GM18511 (cell line): ENCODE measurements at regions not wholly inside any gene's neighbourhood (a gene's known extent, or its start where the extent isn't known, plus 50 kb on each side); places are given as distances from the start of the nearest gene placed in this dataset.

ENCODE experiments used
- ATAC-seq: cut with Tn5 transposase; IDR thresholded peaks from one replicate; pipeline ENCODE4 v1.9.1; 2021; ENCODE audit warnings: mild to moderate bottlenecking, moderate library complexity; ENCODE audit not compliant: unreplicated experiment

- ATAC-seq, result no peak
Observed at GRCh38 chr13:54836273-54836672, 1807.7 kb downstream of the OLFM4 start.

DNA sequence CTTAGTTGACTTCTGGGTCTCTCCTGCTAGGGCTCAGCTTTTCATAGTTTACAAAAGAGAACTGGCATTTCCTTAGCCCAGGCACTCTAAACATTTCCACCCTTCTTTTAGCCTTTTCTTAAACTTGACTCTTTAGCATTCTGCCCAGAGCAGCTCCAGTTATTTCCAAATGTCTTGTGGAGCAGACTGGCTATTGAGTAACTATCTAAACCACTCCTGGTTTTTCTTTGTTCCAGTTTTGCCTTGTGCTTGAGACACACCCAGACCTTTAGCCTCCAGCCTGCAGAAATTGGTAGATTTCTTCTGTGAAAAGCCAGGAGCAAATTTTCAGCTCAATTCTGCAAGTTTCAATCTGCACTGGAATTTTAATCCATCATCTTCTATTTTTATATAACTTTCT is 1813.1 kb downstream of the OLFM4 start:
- no peak for ATAC-seq

DNA sequence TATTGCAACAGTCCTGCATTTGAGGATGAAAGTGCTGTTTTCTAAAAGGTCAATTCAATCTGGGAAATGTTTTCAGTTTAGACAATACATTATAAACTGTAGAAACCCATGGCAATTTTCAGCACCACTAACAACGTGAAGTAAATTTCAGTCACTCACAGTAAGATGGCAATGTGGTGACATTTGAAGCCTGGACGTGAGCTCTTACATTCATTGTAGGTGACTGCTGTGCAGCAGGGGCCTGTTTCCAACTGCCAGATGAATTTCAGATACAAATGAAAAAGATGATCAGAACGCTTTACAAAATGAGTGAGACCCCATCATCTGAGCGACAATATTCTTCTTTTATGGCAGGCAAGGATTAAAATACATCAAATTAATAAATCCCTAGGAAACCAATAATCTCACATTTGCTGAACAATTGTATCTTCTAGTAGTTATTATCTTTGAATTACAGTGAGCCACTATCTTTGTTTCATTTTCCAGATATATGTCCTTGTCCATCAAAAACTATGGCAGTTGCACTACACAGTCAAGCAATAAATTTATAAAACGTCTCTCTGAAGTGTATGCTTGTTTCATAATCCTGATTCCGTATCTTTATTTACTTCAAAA is 1816.8 kb downstream of the OLFM4 start:
- no peak for ATAC-seq

DNA sequence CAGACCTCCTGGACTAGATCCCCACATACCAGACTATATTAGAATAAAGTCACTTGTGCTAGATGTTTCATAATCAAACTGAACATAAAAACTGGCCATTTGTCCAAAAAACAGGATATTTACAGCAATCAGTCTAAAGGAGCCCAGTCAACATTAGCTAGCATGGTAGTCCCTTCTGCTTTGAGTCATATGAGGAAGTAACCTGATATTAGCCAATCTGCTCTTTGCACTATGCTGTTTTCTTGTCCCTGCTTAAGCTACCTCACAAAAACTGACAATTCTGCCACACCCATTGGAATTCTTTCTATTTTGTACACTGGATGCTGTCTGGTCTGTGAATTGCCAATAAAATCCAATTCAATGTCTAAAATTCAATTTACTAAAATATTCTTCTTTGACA is 1824.2 kb downstream of the OLFM4 start:
- ATAC-seq, result no peak

GRCh38 chr13:54859827-54860226 is 1831.2 kb downstream of the OLFM4 start:
- ATAC-seq, result no peak

GRCh38 chr13:54875111-54875510 is 1846.5 kb downstream of the OLFM4 start:
- ATAC-seq, result no peak

DNA sequence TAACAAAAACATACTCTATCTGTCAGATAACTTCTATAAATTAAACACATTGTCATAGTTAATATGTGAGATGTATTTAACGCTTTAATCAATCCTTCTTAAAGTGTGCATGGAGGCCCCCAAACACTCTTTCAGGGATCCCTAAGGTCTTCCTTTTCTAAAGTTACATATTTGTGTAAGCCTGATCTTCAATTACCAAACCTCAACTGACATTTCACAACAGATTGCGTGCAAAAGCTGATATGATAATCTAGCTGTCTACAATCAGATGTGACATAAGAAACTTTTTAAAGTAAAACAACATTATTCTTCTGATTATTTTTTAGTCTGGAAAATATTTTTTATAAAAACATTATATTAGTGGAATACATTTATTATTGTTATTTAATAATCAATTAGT is 1850.4 kb downstream of the OLFM4 start:
- no peak for ATAC-seq

DNA sequence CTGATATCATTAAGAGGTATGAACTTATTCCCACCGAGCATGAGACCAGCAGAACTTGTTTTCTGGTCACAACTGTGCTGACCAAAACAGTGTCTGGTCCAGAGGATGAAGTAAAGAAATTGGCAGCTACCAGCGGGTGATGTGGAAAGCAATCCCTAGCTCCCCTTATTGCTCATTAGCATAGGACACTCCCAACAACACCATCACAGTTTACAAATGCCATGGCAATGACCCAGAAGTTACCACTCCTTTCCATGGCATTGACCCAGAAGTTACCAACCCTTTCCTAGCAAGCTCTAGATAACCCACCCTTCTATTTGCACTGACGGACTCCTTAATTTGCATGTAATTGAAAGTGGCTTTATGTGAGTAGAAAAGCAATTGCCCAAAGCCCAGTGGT is 1856.1 kb downstream of the OLFM4 start:
- ATAC-seq, result no peak

DNA sequence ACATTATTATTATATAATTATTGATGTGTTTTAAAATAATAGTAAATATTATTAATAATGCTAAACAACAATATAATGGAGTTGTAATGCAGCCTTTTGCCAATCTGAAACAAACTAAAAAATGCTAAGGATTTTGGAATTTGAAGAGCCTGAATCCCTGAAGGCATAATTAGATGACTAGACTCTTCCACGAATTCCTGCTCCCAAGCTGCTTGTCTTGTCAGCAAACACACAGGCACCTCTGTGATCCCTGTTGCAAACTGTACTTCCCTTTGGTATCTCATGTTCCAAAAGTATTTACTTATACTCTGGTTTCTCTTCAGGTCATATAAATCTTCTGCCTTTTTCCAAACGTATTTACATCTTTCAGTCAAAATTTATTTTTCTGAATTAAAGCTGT is 1862.4 kb downstream of the OLFM4 start:
- ATAC-seq, result no peak

GRCh38 chr13:54901316-54901715 is 1872.7 kb downstream of the OLFM4 start:
- ATAC-seq, result no peak

GRCh38 chr13:54912367-54912766 is 1883.8 kb downstream of the OLFM4 start:
- no peak for ATAC-seq

GRCh38 chr13:54913668-54914067 is 1885.1 kb downstream of the OLFM4 start:
- ATAC-seq, result no peak

- no peak for ATAC-seq
Observed at GRCh38 chr13:54927538-54927937, 1898.9 kb downstream of the OLFM4 start.

DNA sequence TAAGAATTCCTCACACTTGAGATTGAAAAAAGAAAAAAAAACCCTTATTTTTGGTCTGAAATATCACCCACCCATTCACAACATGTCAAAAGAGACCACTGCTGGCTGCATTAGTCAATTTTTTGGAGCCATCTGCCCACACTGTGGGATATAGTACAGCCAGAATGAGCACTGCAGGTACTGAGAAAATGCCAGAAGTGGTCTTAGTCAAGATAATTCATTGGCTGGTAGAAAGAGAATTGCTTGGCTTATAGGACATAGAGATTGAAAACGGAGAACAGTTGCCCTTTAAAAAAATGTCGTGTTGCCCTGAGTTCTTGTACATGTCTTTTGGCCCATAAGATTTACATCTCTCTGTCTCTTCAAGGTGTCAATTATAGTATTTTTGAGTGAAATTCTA is 1899.5 kb downstream of the OLFM4 start:
- no peak for ATAC-seq

GRCh38 chr13:54934121-54934520 is 1905.5 kb downstream of the OLFM4 start:
- ATAC-seq, result no peak

DNA sequence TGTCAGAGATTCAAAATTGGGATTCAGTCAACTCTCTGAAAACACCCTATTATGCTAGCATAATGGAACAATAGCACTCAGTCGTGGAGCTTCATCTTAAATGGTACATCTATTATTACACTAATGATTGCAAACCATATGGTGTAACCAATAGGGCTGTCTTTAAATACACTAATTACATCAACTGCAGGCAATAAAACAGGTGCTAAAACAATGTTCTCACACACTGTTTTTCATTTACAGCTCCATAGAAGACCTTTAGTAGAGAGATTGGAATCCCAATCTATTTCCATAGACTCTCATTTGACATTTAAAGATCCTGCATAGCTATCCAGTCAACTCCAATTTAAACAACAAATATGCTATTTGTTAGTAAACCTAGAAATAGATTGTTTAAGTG is 1917.4 kb downstream of the OLFM4 start:
- no peak for ATAC-seq

GRCh38 chr13:54949735-54950134 is 1921.1 kb downstream of the OLFM4 start:
- ATAC-seq, result no peak

DNA sequence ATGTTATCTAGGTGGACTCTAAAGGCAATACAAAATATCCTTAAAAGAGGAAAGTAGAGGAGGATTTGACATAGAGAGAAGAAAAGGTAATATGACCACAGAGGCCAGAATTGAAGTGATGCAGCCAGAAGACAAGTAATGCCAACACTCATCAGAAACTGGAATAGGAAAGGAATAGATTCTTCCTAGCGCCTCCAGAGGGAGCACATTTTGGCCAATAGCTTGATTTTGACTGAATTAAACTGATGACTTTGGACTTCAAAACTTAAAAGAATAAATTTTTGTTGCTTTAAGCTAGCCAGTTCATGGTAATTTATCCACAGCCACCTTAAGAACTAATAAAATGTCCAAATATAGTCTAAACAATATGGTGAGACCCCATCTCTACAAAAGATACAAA is 1921.9 kb downstream of the OLFM4 start:
- no peak for ATAC-seq

DNA sequence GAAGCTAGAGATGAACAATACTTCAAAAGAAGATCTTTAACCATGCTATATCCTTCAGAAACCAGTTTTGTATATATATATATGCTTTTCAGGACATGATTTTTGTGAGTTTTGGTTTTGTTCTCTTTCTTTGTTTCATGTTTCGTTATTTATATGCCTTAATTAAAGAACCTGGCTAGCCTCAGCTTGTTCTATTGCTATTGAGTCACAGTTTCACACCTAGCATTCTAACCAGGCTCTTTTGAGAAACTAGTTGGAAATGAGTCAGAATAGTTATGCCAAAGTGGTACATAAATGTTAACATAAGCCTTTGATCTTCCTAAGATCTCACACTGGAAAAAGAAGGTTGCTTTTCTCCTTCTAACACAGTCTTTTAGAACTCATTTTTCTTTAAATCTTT is 1925.2 kb downstream of the OLFM4 start:
- no peak for ATAC-seq

GRCh38 chr13:54958781-54959180 is 1930.2 kb downstream of the OLFM4 start:
- ATAC-seq, result no peak

DNA sequence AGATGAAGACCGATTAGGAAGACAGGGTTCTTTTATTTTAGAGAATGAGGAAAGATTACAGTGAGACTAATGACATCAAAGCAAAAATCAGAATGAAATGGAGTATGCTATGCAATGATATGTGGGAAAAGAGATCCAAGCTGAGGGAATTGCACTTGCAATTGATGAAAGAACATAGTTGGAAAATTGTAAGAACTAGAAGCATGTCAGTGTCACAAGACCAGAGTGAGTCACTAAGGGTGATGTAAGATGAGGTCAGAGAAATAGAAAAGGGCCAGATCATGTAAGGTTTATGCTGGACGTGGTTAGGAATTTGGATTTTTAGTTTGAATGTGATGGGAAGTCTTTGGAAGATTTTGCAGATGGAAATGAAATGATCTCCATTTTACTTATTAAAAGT is 1937.3 kb downstream of the OLFM4 start:
- ATAC-seq, result no peak

GRCh38 chr13:54972838-54973237 is 1944.2 kb downstream of the OLFM4 start:
- no peak for ATAC-seq

DNA sequence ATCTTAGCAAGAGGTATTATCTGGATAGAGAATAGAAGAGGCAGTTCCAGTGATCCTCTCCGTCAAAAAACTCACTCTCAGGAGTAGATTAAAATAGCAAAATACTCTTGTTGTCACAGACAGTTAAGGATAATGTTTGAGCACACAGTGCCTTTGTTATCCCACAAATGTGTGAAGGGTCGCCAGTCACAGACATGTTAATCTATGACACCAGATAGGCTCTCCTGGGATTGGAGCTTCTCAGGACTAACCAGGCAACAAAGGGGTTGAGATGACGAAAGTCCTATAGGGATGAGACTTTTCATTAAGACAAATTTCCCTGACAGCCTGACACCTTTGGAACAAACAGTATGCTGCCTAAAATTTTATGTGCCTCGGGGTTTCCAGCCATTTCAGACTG is 1947.1 kb downstream of the OLFM4 start:
- ATAC-seq, result no peak

DNA sequence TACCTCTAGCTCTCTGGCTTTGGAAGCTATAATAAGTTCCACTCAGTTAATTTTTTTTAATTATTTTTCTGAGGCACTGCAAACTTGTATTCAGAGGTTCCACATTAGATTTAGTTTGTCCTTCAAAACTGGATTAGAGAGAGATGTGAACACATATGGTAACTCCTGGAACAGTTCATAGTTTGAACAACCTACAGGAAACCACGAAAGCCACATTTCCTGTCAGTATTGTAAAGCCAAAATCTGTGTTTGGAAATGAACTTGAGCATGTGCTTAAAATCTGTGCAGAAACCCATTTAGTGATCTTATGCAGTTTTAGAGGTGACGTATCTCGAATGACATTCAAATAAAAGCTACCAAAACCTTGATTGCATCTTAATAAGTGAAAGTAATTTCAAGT is 1952.0 kb downstream of the OLFM4 start:
- no peak for ATAC-seq
